ENCODE measurements at regions not wholly inside any gene's neighbourhood (a gene's known extent, or its start where the extent isn't known, plus 50 kb on each side); places are given as distances from the start of the nearest gene placed in this dataset.

GRCh38 chr9:2984491-2984890 is 140.6 kb upstream of the PUM3 start:
- no peak overlapping the region for H4K5ac ChIP-seq (ENCODE audit: insufficient read length, low read depth, low read length)
- peaks cover 4% of the 10 kb centered on the region for H3K27me3 Mint-ChIP-seq (ENCODE audit: low read depth)
- no peak overlapping the region for H2BK120ac ChIP-seq (ENCODE audit: low read depth, low read length, poor library complexity, severe bottlenecking)
- no peak overlapping the region for H3K4me3 Mint-ChIP-seq
- no peak overlapping the region for H3K18ac ChIP-seq (ENCODE audit: insufficient read length, low read depth, low read length)
- H3K14ac ChIP-seq (ENCODE audit: insufficient read depth, low read length) = no peak overlapping the region
- H3K27ac ChIP-seq (ENCODE audit: insufficient read length, low read depth, low read length) = no peak overlapping the region
- H2AK5ac ChIP-seq (ENCODE audit: insufficient read length, low read length) = no peak overlapping the region
- H3K4ac ChIP-seq (ENCODE audit: low read depth, low read length) = no peak overlapping the region
- no peaks in the 10 kb centered on the region for H3K36me3 Mint-ChIP-seq (ENCODE audit: insufficient read depth in 1 of 3, low read depth in 3 of 3)
- no peak overlapping the region for H4K91ac ChIP-seq (ENCODE audit: insufficient read length, low read depth, low read length)
- H3K27me3 ChIP-seq (ENCODE audit: insufficient read depth, low read length) = no peaks in the 10 kb centered on the region
- H3K27ac Mint-ChIP-seq = no peak overlapping the region
- no peak overlapping the region for H3K9ac ChIP-seq (ENCODE audit: extremely low read depth, insufficient read length, low read length)
- no peaks in the 10 kb centered on the region for H3K9me3 ChIP-seq (ENCODE audit: control insufficient read depth, low read depth, low read length)
- H3K23ac ChIP-seq (ENCODE audit: insufficient read length, low read depth, low read length) = no peak overlapping the region
- no peak overlapping the region for H2BK20ac ChIP-seq (ENCODE audit: low read depth, low read length, poor library complexity, severe bottlenecking)
- no peak overlapping the region for H2AFZ ChIP-seq (ENCODE audit: low read length)
- H3K56ac ChIP-seq (ENCODE audit: insufficient read length, low read depth, low read length) = no peak overlapping the region
- H3K4me1 Mint-ChIP-seq = no peaks in the 10 kb centered on the region
- H3K4me1 ChIP-seq (ENCODE audit: insufficient read depth, low read length) = no peaks in the 10 kb centered on the region
- no peak overlapping the region for H2BK5ac ChIP-seq (ENCODE audit: insufficient read length, low read length)
- H3K9me3 Mint-ChIP-seq = peaks cover 0 to 2% of the 10 kb centered on the region in 2 experiments; a peak in 1 of 5 replicates
- no peak overlapping the region for H2BK12ac ChIP-seq (ENCODE audit: insufficient read length, low read depth, low read length)
- no peak overlapping the region for H4K8ac ChIP-seq (replicated peaks; ENCODE audit: insufficient read length, low read depth, low read length)
- H3K79me1 ChIP-seq (ENCODE audit: insufficient read depth, low read depth, low read length, poor library complexity, severe bottlenecking) = no peaks in the 10 kb centered on the region
- H4K20me1 ChIP-seq (ENCODE audit: control insufficient read depth, insufficient read depth, insufficient read length) = no peaks in the 10 kb centered on the region
- no peaks in the 10 kb centered on the region for H3K23me2 ChIP-seq (ENCODE audit: insufficient read length, low read depth, low read length, poor library complexity, severe bottlenecking)
- no peak for DNase-seq
- TF ChIP-seq CTCF (conservative IDR thresholded peaks at IDR 0.05) = no peak
- no peak overlapping the region for H2BK15ac ChIP-seq (ENCODE audit: low read depth, low read length)
- no peak overlapping the region for H3K4me2 ChIP-seq (ENCODE audit: insufficient read depth, insufficient read length, low read length)
- no peaks in the 10 kb centered on the region for H3K79me2 ChIP-seq (ENCODE audit: insufficient read depth, low read length)
- no peak overlapping the region for H3T11ph ChIP-seq (ENCODE audit: low read length)
